ENCODE measurements at regions not wholly inside any gene's neighbourhood (a gene's known extent, or its start where the extent isn't known, plus 50 kb on each side); places are given as distances from the start of the nearest gene placed in this dataset.
A peak's percentile ranks its signal among the peaks of the same experiment; 100 is the strongest.

DNA sequence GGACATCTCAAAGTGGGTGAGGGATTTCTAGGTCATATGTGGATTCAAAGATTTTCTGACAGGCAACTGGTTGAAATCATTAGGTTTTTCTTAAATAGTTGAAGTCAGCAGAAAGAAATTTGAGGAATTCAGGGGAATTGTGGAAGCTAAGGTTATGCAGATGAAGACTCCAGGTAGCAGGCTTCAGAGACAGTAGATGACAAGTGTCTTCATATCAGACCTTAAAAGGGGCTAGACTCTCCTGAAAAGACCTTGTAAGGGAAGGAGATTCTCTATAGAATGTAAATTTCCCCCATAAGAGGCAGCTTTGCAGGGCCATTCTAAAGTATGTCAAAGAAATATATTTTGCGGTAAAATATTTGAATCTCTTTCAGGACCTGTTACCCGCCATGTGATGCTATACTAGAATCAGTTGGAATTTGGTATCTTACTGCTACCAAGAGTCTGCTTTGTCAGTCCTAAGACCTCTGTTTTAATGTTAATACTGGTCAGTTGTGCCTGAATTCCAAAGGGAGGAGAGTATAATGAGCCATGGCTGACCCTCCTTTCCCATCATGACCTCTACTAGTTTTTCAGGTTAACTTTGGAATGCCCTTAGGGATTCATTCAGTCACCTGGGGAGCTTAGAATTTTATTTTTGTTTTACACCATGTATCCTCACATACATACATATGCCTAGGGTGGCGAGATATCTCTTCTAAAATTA is 1115.5 kb upstream of the SLC10A2 start:
- H2BK15ac ChIP-seq (ENCODE audit: low read length), result no peak overlapping the region
- peak overlapping the region in 1 of 4 experiments; percentile 1; a peak in 2 of 7 replicates for H3K9ac ChIP-seq (replicated peaks in 1 of 4; ENCODE audit: extremely low read depth in 1 of 4, low read depth in 3 of 4, low read length in 3 of 4)
- no peaks in the 10 kb centered on the region for H3K79me2 ChIP-seq (ENCODE audit: control insufficient read depth in 1 of 2, insufficient read depth in 2 of 2, low read length in 2 of 2)
- H2AK5ac ChIP-seq (ENCODE audit: low read depth, low read length), result no peak overlapping the region
- H3K27ac ChIP-seq (ENCODE audit: low read depth, low read length), result peak overlapping the region; percentile 87
- H3K79me1 ChIP-seq (ENCODE audit: low read depth, low read length), result no peaks in the 10 kb centered on the region
- FAIRE-seq (peak; percentile 68), DNase-seq (ENCODE audit: low read depth in 1 of 2, low spot score in 2 of 2) (peak in 1 of 2 experiments; percentile 43)
- peak overlapping the region in 1 of 4 experiments; percentile 40; a peak in 1 of 8 replicates for H3K4me3 ChIP-seq (ENCODE audit: extremely low read depth in 1 of 4, insufficient read depth in 2 of 4, low read depth in 3 of 4, low read length in 4 of 4)
- H3K4ac ChIP-seq (replicated peaks; ENCODE audit: insufficient read length, low read depth, low read length), result no peak overlapping the region
- peak overlapping the region; percentile 29; the same call in 1 of the 2 replicates for H2BK12ac ChIP-seq (ENCODE audit: low read depth, low read length)
- H3K9me3 ChIP-seq (ENCODE audit: insufficient read depth in 2 of 2, low read depth in 1 of 2, low read length in 1 of 2), result peaks cover 4 to 9% of the 10 kb centered on the region in 2 experiments; a peak in 3 of 4 replicates
- ChIA-PET CTCF (ENCODE audit: partially characterized antibody) (interaction anchor here (1.7 kb wide), 1 partner anchor 8 kb away, joined by 3 read pairs; no protein-coding TSS in a partner anchor), POLR2A (ENCODE audit: partially characterized antibody) (interaction anchor here (1.3 to 1.5 kb wide), 2 partner anchors 21 to 34 kb away, joined by 3 to 5 read pairs; no protein-coding TSS in a partner anchor)
- peak overlapping the region; percentile 17 to 31; a peak in 3 of 4 replicates for H3K4me2 ChIP-seq (ENCODE audit: insufficient read depth in 1 of 2, low read depth in 2 of 2, low read length in 2 of 2)
- no peak overlapping the region for H3K23ac ChIP-seq (ENCODE audit: insufficient read length)
- H2BK20ac ChIP-seq (ENCODE audit: low read length), result no peak overlapping the region
- H3K56ac ChIP-seq (replicated peaks; ENCODE audit: insufficient read length, low read depth, low read length), result no peak overlapping the region
- no peak overlapping the region for H2BK120ac ChIP-seq (replicated peaks; ENCODE audit: low read depth, low read length)
- H3K27me3 ChIP-seq (replicated peaks in 1 of 4; ENCODE audit: control insufficient read depth in 3 of 4, extremely low read depth in 1 of 4, insufficient read depth in 3 of 4, low read length in 3 of 4), result no peaks in the 10 kb centered on the region
- H4K91ac ChIP-seq (replicated peaks; ENCODE audit: insufficient read length, low read length), result no peak overlapping the region
- H4K8ac ChIP-seq (ENCODE audit: extremely low read depth, insufficient read depth, low read length), result no peak overlapping the region
- peak overlapping the region; percentile 94 for H4K5ac ChIP-seq (ENCODE audit: insufficient read length, low read depth, low read length)
- H3K14ac ChIP-seq (ENCODE audit: insufficient read length), result no peak overlapping the region
- no peaks in the 10 kb centered on the region for H4K20me1 ChIP-seq (replicated peaks in 1 of 2; ENCODE audit: control insufficient read depth in 1 of 2, insufficient read depth in 2 of 2, low read length in 2 of 2)
- H3K36me3 ChIP-seq (ENCODE audit: control insufficient read depth in 2 of 4, insufficient read depth in 4 of 4, low read length in 3 of 4), result peaks cover 0 to 10% (median 0%) of the 10 kb centered on the region in 4 experiments; a peak in 2 of 8 replicates
- no peak overlapping the region for H2AFZ ChIP-seq (ENCODE audit: low read length)
- peak overlapping the region; percentile 76; the same call in 1 of the 2 replicates for H2BK5ac ChIP-seq (ENCODE audit: low read depth, low read length)
- WGBS, 2 experiments (ENCODE audit: extremely low coverage in 1 of 2, insufficient coverage in 1 of 2, insufficient read length in 1 of 2, insufficient replicate concordance in 2 of 2, low coverage in 1 of 2, low lambda C conversion rate in 2 of 2, missing lambda C conversion rate in 1 of 2), result 62% methylated on average over 3 of the region's 3 CpGs; no CpG with 5 or more reads in 1 of the 2 experiments
- no peak overlapping the region; the same call in 1 of the 2 replicates for H3K18ac ChIP-seq (ENCODE audit: extremely low read depth, low read length)
- no peaks in the 10 kb centered on the region for H3K23me2 ChIP-seq (ENCODE audit: low read depth, low read length)
- peaks cover 0 to 8% (median under 1%) of the 10 kb centered on the region in 4 experiments; a peak in 3 of 7 replicates for H3K4me1 ChIP-seq (replicated peaks in 1 of 4; ENCODE audit: control insufficient read depth in 3 of 4, insufficient read depth in 4 of 4, low read length in 3 of 4)
- TF ChIP-seq NRF1 (IDR thresholded peaks at IDR 0.05; ENCODE audit: low read depth, low read length) (no peak), POLR2A (IDR thresholded peaks at IDR 0.05; ENCODE audit: control extremely low read depth in 1 of 2, low read depth in 2 of 2, low read length in 2 of 2) (no peak), TAF1 (IDR thresholded peaks at IDR 0.05; ENCODE audit: low read depth, low read length) (no peak), KDM4A (IDR thresholded peaks at IDR 0.05; ENCODE audit: low read depth, low read length, severe bottlenecking) (no peak), CREB1 (IDR thresholded peaks at IDR 0.05) (no peak), POU5F1 (IDR thresholded peaks at IDR 0.05; ENCODE audit: low read depth, low read length) (no peak), CEBPB (IDR thresholded peaks at IDR 0.05; ENCODE audit: low read depth, low read length) (no peak), TBP (IDR thresholded peaks at IDR 0.05; ENCODE audit: low read depth, low read length) (no peak), BACH1 (IDR thresholded peaks at IDR 0.05; ENCODE audit: low read length) (no peak), SP1 (IDR thresholded peaks at IDR 0.05; ENCODE audit: low read depth, low read length) (peak; percentile 61), CBX5 (IDR thresholded peaks at IDR 0.05; ENCODE audit: low read depth, low read length) (no peak), TCF12 (IDR thresholded peaks at IDR 0.05; ENCODE audit: low read depth, low read length) (0 out of 2 replicates have a peak, but pooled peaks have one; percentile 27), ASH2L (IDR thresholded peaks at IDR 0.05; ENCODE audit: low read length) (peak; percentile 80)
- TF ChIP-seq, protein P1, sequence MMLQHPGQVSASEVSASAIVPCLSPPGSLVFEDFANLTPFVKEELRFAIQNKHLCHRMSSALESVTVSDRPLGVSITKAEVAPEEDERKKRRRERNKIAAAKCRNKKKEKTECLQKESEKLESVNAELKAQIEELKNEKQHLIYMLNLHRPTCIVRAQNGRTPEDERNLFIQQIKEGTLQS (IDR thresholded peaks at IDR 0.05; ENCODE audit: insufficient read depth, low read depth, low read length), result no peak
